OCI-LY3 (cell line): ENCODE measurements at regions not wholly inside any gene's neighbourhood (a gene's known extent, or its start where the extent isn't known, plus 50 kb on each side); places are given as distances from the start of the nearest gene placed in this dataset.

Source experiments
- CTCF ChIP-seq: fragments of 200-600, 300-600 bp; sonication (generic); IDR thresholded peaks from 2 replicates; pipeline ENCODE4 v1.5.1; 2014; ENCODE audit warnings: antibody characterized with exemption, low read length, low read depth
- EZH2phosphoT487 ChIP-seq: fragments of 200-600 bp; shearing (Covaris generic); IDR thresholded peaks from 2 replicates; pipeline ENCODE4 v1.6.1; 2018; ENCODE audit warnings: antibody characterized with exemption, mixed run types, low read depth

DNA sequence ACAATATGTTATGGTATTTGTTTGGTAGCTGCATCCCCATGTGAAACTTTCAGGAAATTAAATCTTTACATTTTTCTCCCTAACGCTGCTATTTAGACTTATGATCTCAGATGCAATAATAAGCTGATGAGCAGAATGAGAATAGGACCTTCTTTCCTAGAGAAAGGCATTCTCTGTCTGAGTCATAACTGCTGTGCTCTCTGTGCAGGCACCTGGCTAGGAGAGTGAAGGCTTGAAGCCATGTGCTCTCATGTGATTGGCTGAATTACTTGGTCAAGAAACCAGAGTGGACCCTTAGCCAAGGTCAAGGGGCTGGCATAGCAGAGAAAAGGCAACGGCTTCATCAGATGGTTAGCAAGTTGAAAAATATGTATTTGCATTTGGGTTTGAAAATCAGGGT lies 185.0 kb downstream of the ADAMTS15 start:
- TF ChIP-seq CTCF (no peak), EZH2phosphoT487 (no peak)
